Left lung (tissue), 4 donors: ENCODE measurements at regions not wholly inside any gene's neighbourhood (a gene's known extent, or its start where the extent isn't known, plus 50 kb on each side); places are given as distances from the start of the nearest gene placed in this dataset.

Experiments used
- ATAC-seq: fragments of 200-7000 bp; cut with Tn5 transposase; one replicate; pipeline ENCODE4 v1.9.1; 2020; ENCODE audit warnings: moderate library complexity
- DNase-seq, 4 donors: peaks; one replicate each; pipeline ENCODE4 v3.0.0-alpha.2; 2013 to 2020
- H3K27ac ChIP-seq, 2 donors: fragments of 200-600 bp; sonication (generic) in 1 of 2; one replicate each; pipeline versions ENCODE4 v1.5.0 to v1.8.0; 2020 to 2021
- H3K27me3 ChIP-seq, 2 donors: fragments of 200-600 bp; sonication (generic) in 1 of 2; one replicate each; pipeline versions ENCODE4 v1.5.0 to v1.8.0; 2020 to 2021
- H3K36me3 ChIP-seq, 2 donors: fragments of 200-600 bp; sonication (generic) in 1 of 2; one replicate each; pipeline versions ENCODE4 v1.5.0 to v1.8.0; 2020 to 2021
- H3K4me1 ChIP-seq, 2 donors: fragments of 200-600 bp; one replicate each; pipeline ENCODE4 v1.8.0; 2021
- H3K4me3 ChIP-seq, 2 donors: fragments of 200-600 bp; sonication (generic) in 1 of 2; one replicate each; pipeline versions ENCODE4 v1.5.0 to v1.8.0; 2020 to 2021; ENCODE audit warnings: mild to moderate bottlenecking in 1 of 2
- H3K9me3 ChIP-seq, 2 donors: fragments of 200-600 bp; sonication (generic) in 1 of 2; one replicate each; pipeline versions ENCODE4 v1.5.0 to v1.8.0; 2020 to 2021
- CTCF ChIP-seq, 2 donors: fragments of 200-600 bp; sonication (generic) in 1 of 2; IDR thresholded peaks; one replicate each; pipeline versions ENCODE4 v1.5.0 to v1.8.0; 2021; ENCODE audit warnings: antibody characterized with exemption in 2 of 2
- intact Hi-C, 2 donors: fragments of 100-400 bp; cut with DNase I; formaldehyde crosslinking; loops; one replicate each; pipeline versions ENCODE4 v1.11.2 to v1.14.2; 2022
- donor health status: DM: no; HTN: yes; CAD: no.
- donor health status: DM: no; HTN: no; CAD: no.

GRCh38 chr18:28690100-28690499 lies 513.2 kb upstream of the CDH2 start:
- no peak for DNase-seq

GRCh38 chr18:28689588-28689987 lies 512.7 kb upstream of the CDH2 start:
- H3K9me3 ChIP-seq: peaks cover 0 to 3% of the 10 kb centered on the region in 2 donors
- ATAC-seq (no peak), DNase-seq (no peak)
- TF ChIP-seq CTCF (IDR thresholded peaks at IDR 0.05): no peak
- H3K27ac ChIP-seq: no peak overlapping the region
- H3K27me3 ChIP-seq: no peaks in the 10 kb centered on the region
- no peaks in the 10 kb centered on the region for H3K4me1 ChIP-seq
- H3K36me3 ChIP-seq: no peaks in the 10 kb centered on the region
- intact Hi-C loops: no loop called here
- no peak overlapping the region for H3K4me3 ChIP-seq

More at GRCh38 chr18:28690100-28690499, 513.2 kb upstream of the CDH2 start:
- no peaks in the 10 kb centered on the region for H3K27me3 ChIP-seq
- no peak overlapping the region for H3K27ac ChIP-seq
- no peaks in the 10 kb centered on the region for H3K4me1 ChIP-seq
- intact Hi-C loops: no loop called here
- no peak overlapping the region for H3K4me3 ChIP-seq
- no peaks in the 10 kb centered on the region for H3K36me3 ChIP-seq
- no peak for ATAC-seq
- H3K9me3 ChIP-seq: peaks cover 0 to 3% of the 10 kb centered on the region in 2 donors
- no peak for TF ChIP-seq CTCF (IDR thresholded peaks at IDR 0.05)

GRCh38 chr18:28684746-28685355 lies 507.9 kb upstream of the CDH2 start:
- no peaks in the 10 kb centered on the region for H3K27me3 ChIP-seq
- H3K4me3 ChIP-seq: no peak overlapping the region
- TF ChIP-seq CTCF (IDR thresholded peaks at IDR 0.05): no peak
- intact Hi-C loops: no loop called here
- ATAC-seq: no peak
- no peak overlapping the region for H3K27ac ChIP-seq
- no peaks in the 10 kb centered on the region for H3K36me3 ChIP-seq
- no peaks in the 10 kb centered on the region for H3K4me1 ChIP-seq
- H3K9me3 ChIP-seq: no peaks in the 10 kb centered on the region
- DNase-seq: no peak

GRCh38 chr18:28682912-28683311 lies 506.0 kb upstream of the CDH2 start:
- Histone ChIP-seq H3K27ac (no peak overlapping the region), H3K36me3 (no peaks in the 10 kb centered on the region), H3K4me1 (no peaks in the 10 kb centered on the region), H3K27me3 (no peaks in the 10 kb centered on the region), H3K4me3 (no peak overlapping the region), H3K9me3 (no peaks in the 10 kb centered on the region)
- no peak for DNase-seq
- ATAC-seq: no peak
- no peak for TF ChIP-seq CTCF (IDR thresholded peaks at IDR 0.05)
- intact Hi-C loops: no loop called here

GRCh38 chr18:28669165-28669564 lies 492.2 kb upstream of the CDH2 start:
- H3K9me3 ChIP-seq: no peaks in the 10 kb centered on the region

More at GRCh38 chr18:28669165-28669564, 492.2 kb upstream of the CDH2 start:
- Histone ChIP-seq H3K4me3 (no peak overlapping the region), H3K27me3 (no peaks in the 10 kb centered on the region), H3K27ac (no peak overlapping the region), H3K36me3 (no peaks in the 10 kb centered on the region), H3K4me1 (no peaks in the 10 kb centered on the region)
- intact Hi-C loops: loop anchor here in 1 of 2 donors (10.0 kb wide), 1 partner anchor 56 kb away; no protein-coding TSS in a partner anchor
- ATAC-seq (no peak), DNase-seq (no peak)
- no peak for TF ChIP-seq CTCF (IDR thresholded peaks at IDR 0.05)
